OCI-LY3 (cell line): ENCODE measurements at regions not wholly inside any gene's neighbourhood (a gene's known extent, or its start where the extent isn't known, plus 50 kb on each side); places are given as distances from the start of the nearest gene placed in this dataset.

ENCODE experiments used
- H2AFZ ChIP-seq: fragments of 200-600, 300-600 bp; shearing (Covaris generic); 2 replicates; pipeline ENCODE4 v1.6.0; 2014; ENCODE audit warnings: antibody characterized with exemption, low read depth, low read length
- H3K27ac ChIP-seq: fragments of 200-600, 300-600 bp; sonication (generic); 2 replicates; pipeline ENCODE4 v1.5.1; 2014; ENCODE audit warnings: mild to moderate bottlenecking, low read length, moderate library complexity, mixed read lengths
- H3K27me3 ChIP-seq: fragments of 200-600, 300-600 bp; sonication (generic); 2 replicates; pipeline ENCODE4 v1.6.1; 2014; ENCODE audit warnings: low read depth, low read length, mixed read lengths
- H3K36me3 ChIP-seq: fragments of 200-600, 300-600 bp; sonication (generic); replicated peaks from 2 replicates; pipeline ENCODE3; 2014; ENCODE audit warnings: low read depth, low read length, mixed read lengths
- H3K4me1 ChIP-seq: fragments of 300-600, 200-600 bp; sonication (generic); 2 replicates; pipeline ENCODE4 v1.6.1; 2014; ENCODE audit warnings: low read length, mixed read lengths
- H3K4me2 ChIP-seq: fragments of 200-600, 300-600 bp; sonication (generic); 2 replicates; pipeline ENCODE4 v1.6.1; 2014; ENCODE audit warnings: low read length, mixed read lengths
- H3K4me3 ChIP-seq: fragments of 300-600, 200-600 bp; sonication (generic); 2 replicates; pipeline ENCODE4 v1.5.1; 2014; ENCODE audit warnings: antibody characterized with exemption, mild to moderate bottlenecking, low read length, moderate library complexity
- H3K79me2 ChIP-seq: fragments of 300-600, 200-600 bp; shearing (Covaris generic); 2 replicates; pipeline ENCODE4 v1.6.1; 2014; ENCODE audit warnings: mild to moderate bottlenecking, low read length, mixed read lengths
- H3K9ac ChIP-seq: fragments of 300-600, 200-600 bp; shearing (Covaris generic); 2 replicates; pipeline ENCODE4 v1.6.0; 2014; ENCODE audit warnings: mild to moderate bottlenecking, low read length, moderate library complexity
- H3K9me3 ChIP-seq: fragments of 200-600, 300-600 bp; shearing (Covaris generic); 2 replicates; pipeline ENCODE4 v1.6.1; 2014; ENCODE audit warnings: low read length, mixed read lengths; ENCODE audit not compliant: insufficient read depth
- H4K20me1 ChIP-seq: fragments of 200-600, 300-600 bp; sonication (generic); 2 replicates; pipeline ENCODE4 v1.6.1; 2016; ENCODE audit warnings: low read length, mixed read lengths; ENCODE audit not compliant: insufficient read depth
- CTCF ChIP-seq: fragments of 200-600, 300-600 bp; sonication (generic); IDR thresholded peaks from 2 replicates; pipeline ENCODE4 v1.5.1; 2014; ENCODE audit warnings: antibody characterized with exemption, low read length, low read depth
- EZH2phosphoT487 ChIP-seq: fragments of 200-600 bp; shearing (Covaris generic); IDR thresholded peaks from 2 replicates; pipeline ENCODE4 v1.6.1; 2018; ENCODE audit warnings: antibody characterized with exemption, mixed run types, low read depth

GRCh38 chr15:60065951-60066350 is 61.8 kb downstream of the FOXB1 start:
- no peak overlapping the region for H2AFZ ChIP-seq

GRCh38 chr15:60070838-60071493 is 66.9 kb downstream of the FOXB1 start:
- H2AFZ ChIP-seq = no peak overlapping the region
- no peak overlapping the region for H3K27ac ChIP-seq
- TF ChIP-seq EZH2phosphoT487 (no peak), CTCF (no peak)
- no peak overlapping the region for H3K9ac ChIP-seq
- no peaks in the 10 kb centered on the region for H3K27me3 ChIP-seq
- H3K4me1 ChIP-seq = peaks cover 7% of the 10 kb centered on the region
- no peak overlapping the region for H3K4me3 ChIP-seq
- no peaks in the 10 kb centered on the region for H4K20me1 ChIP-seq
- no peaks in the 10 kb centered on the region for H3K9me3 ChIP-seq
- H3K4me2 ChIP-seq = no peak overlapping the region
- H3K79me2 ChIP-seq = no peaks in the 10 kb centered on the region
- H3K36me3 ChIP-seq = no peaks in the 10 kb centered on the region

More at GRCh38 chr15:60065951-60066350, 61.8 kb downstream of the FOXB1 start:
- Histone ChIP-seq H3K9me3 (peaks cover 21% of the 10 kb centered on the region), H3K4me2 (no peak overlapping the region), H3K4me3 (no peak overlapping the region), H3K79me2 (no peaks in the 10 kb centered on the region), H3K9ac (no peak overlapping the region), H3K36me3 (peaks cover 8% of the 10 kb centered on the region), H3K27me3 (no peaks in the 10 kb centered on the region), H4K20me1 (no peaks in the 10 kb centered on the region), H3K27ac (no peak overlapping the region), H3K4me1 (peaks cover 7% of the 10 kb centered on the region)
- TF ChIP-seq EZH2phosphoT487 (no peak), CTCF (no peak)

- Histone ChIP-seq H3K27ac (no peak overlapping the region), H3K4me1 (peaks cover 7% of the 10 kb centered on the region), H3K36me3 (no peaks in the 10 kb centered on the region), H3K4me2 (no peak overlapping the region), H3K4me3 (no peak overlapping the region), H4K20me1 (no peaks in the 10 kb centered on the region), H3K27me3 (no peaks in the 10 kb centered on the region), H3K9me3 (no peaks in the 10 kb centered on the region), H2AFZ (no peak overlapping the region), H3K79me2 (no peaks in the 10 kb centered on the region), H3K9ac (no peak overlapping the region)
- TF ChIP-seq EZH2phosphoT487 (no peak), CTCF (no peak)
These were observed 68.8 kb downstream of the FOXB1 start for GRCh38 chr15:60072826-60073465.

GRCh38 chr15:60073466-60073840 is 69.3 kb downstream of the FOXB1 start:
- no peaks in the 10 kb centered on the region for H4K20me1 ChIP-seq
- TF ChIP-seq EZH2phosphoT487 = no peak
- no peak for TF ChIP-seq CTCF

More at GRCh38 chr15:60073466-60073840, 69.3 kb downstream of the FOXB1 start:
- H3K27me3 ChIP-seq = no peaks in the 10 kb centered on the region
- H3K27ac ChIP-seq = no peak overlapping the region
- H3K9me3 ChIP-seq = no peaks in the 10 kb centered on the region
- H3K79me2 ChIP-seq = no peaks in the 10 kb centered on the region
- no peak overlapping the region for H3K4me3 ChIP-seq
- H3K4me2 ChIP-seq = no peak overlapping the region
- H3K9ac ChIP-seq = no peak overlapping the region
- no peaks in the 10 kb centered on the region for H3K36me3 ChIP-seq
- H2AFZ ChIP-seq = no peak overlapping the region
- peaks cover 10% of the 10 kb centered on the region for H3K4me1 ChIP-seq
